Activated CD8-positive, alpha-beta memory T cell treated with anti-CD3 and anti-CD28 coated beads, Interleukin-2, amount 10 ng/mL, durations not matched to agents 7 days and 5 days (primary cell): ENCODE measurements at regions not wholly inside any gene's neighbourhood (a gene's known extent, or its start where the extent isn't known, plus 50 kb on each side); places are given as distances from the start of the nearest gene placed in this dataset.

Experiments used
- ATAC-seq: fragments of 150-1000 bp; cut with Tn5 transposase; one replicate; pipeline ENCODE4 v1.10.0; 2021; ENCODE audit warnings: moderate library complexity
- CTCF ChIA-PET: fragments of 350-600 bp; sonication (Branson Sonifier 250); formaldehyde crosslinking; loops from one replicate; lab custom pipeline; 2021; ENCODE audit warnings: antibody characterized with exemption; lab: Charles Lee
- DNase-seq: peaks from one replicate; pipeline ENCODE4 v3.0.0-alpha.2; 2020
- H3K27ac Mint-ChIP-seq: one replicate; pipeline ENCODE4 v1.8.0; 2021; ENCODE audit warnings: mild to moderate bottlenecking, mixed read lengths
- H3K27me3 Mint-ChIP-seq: one replicate; pipeline ENCODE4 v1.8.0; 2021; ENCODE audit warnings: mixed read lengths
- H3K36me3 Mint-ChIP-seq: one replicate; pipeline ENCODE4 v1.8.0; 2021; ENCODE audit warnings: mild to moderate bottlenecking, mixed read lengths
- H3K4me1 Mint-ChIP-seq: one replicate; pipeline ENCODE4 v1.8.0; 2021; ENCODE audit warnings: mixed read lengths
- H3K4me3 Mint-ChIP-seq: one replicate; pipeline ENCODE4 v1.8.0; 2021; ENCODE audit warnings: mild to moderate bottlenecking, moderate library complexity, mixed read lengths
- H3K9me3 Mint-ChIP-seq: one replicate; pipeline ENCODE4 v1.8.0; 2022; ENCODE audit warnings: low read depth, mixed read lengths

- no peak for ATAC-seq
- Mint-ChIP-seq H3K27ac (no peak overlapping the region), H3K4me3 (no peak overlapping the region), H3K4me1 (peaks cover 6% of the 10 kb centered on the region), H3K9me3 (no peaks in the 10 kb centered on the region), H3K27me3 (peaks cover 5% of the 10 kb centered on the region), H3K36me3 (no peaks in the 10 kb centered on the region)
- no peak for DNase-seq
- CTCF ChIA-PET: no interaction called here
Observed at GRCh38 chr16:86959729-86960128, 357.5 kb downstream of the C16orf95 start.

- no peaks in the 10 kb centered on the region for H3K9me3 Mint-ChIP-seq
Observed at GRCh38 chr16:86960266-86960665, 356.9 kb downstream of the C16orf95 start.

DNA sequence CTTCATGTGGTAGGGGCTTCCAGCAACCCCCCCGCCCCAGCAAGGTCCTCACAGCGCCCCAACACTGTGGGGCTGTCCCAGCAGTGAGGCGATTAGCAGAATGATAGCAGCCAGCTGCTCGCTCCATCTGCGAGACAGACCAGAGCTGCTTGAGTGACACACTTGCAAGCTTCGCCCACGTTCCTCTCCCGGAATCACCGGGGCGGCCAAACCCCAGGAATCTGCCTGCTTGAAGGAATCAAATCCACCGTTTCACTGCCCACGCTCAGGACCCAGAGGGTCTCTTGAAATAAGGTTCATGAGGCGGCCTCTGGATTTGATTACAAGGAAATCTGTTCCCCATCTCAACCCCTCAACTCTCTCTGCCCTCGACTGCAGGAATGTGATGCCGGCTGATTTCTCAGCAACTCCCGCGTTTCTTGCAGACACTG lies 356.0 kb downstream of the C16orf95 start:
- DNase-seq (no peak), ATAC-seq (no peak)
- Mint-ChIP-seq H3K9me3 (no peaks in the 10 kb centered on the region), H3K27ac (no peak overlapping the region), H3K4me1 (peaks cover 6% of the 10 kb centered on the region), H3K27me3 (peaks cover 5% of the 10 kb centered on the region), H3K36me3 (no peaks in the 10 kb centered on the region), H3K4me3 (no peak overlapping the region)
- CTCF ChIA-PET: no interaction called here

More at GRCh38 chr16:86960266-86960665, 356.9 kb downstream of the C16orf95 start:
- H3K27me3 Mint-ChIP-seq: peaks cover 5% of the 10 kb centered on the region
- peaks cover 6% of the 10 kb centered on the region for H3K4me1 Mint-ChIP-seq
- ATAC-seq: no peak
- CTCF ChIA-PET: no interaction called here
- H3K27ac Mint-ChIP-seq: no peak overlapping the region
- no peak for DNase-seq
- H3K36me3 Mint-ChIP-seq: no peaks in the 10 kb centered on the region
- H3K4me3 Mint-ChIP-seq: no peak overlapping the region

GRCh38 chr16:86962259-86962658 lies 354.9 kb downstream of the C16orf95 start:
- Mint-ChIP-seq H3K4me3 (no peak overlapping the region), H3K27me3 (peaks cover 5% of the 10 kb centered on the region), H3K27ac (no peak overlapping the region), H3K4me1 (no peaks in the 10 kb centered on the region), H3K9me3 (no peaks in the 10 kb centered on the region), H3K36me3 (no peaks in the 10 kb centered on the region)
- DNase-seq (no peak), ATAC-seq (no peak)
- CTCF ChIA-PET: no interaction called here

GRCh38 chr16:86962913-86963312 lies 354.3 kb downstream of the C16orf95 start:
- Mint-ChIP-seq H3K9me3 (no peaks in the 10 kb centered on the region), H3K27me3 (peaks cover 5% of the 10 kb centered on the region), H3K4me1 (no peaks in the 10 kb centered on the region), H3K27ac (no peak overlapping the region), H3K4me3 (no peak overlapping the region), H3K36me3 (no peaks in the 10 kb centered on the region)
- CTCF ChIA-PET: no interaction called here
- ATAC-seq (no peak), DNase-seq (no peak)

DNA sequence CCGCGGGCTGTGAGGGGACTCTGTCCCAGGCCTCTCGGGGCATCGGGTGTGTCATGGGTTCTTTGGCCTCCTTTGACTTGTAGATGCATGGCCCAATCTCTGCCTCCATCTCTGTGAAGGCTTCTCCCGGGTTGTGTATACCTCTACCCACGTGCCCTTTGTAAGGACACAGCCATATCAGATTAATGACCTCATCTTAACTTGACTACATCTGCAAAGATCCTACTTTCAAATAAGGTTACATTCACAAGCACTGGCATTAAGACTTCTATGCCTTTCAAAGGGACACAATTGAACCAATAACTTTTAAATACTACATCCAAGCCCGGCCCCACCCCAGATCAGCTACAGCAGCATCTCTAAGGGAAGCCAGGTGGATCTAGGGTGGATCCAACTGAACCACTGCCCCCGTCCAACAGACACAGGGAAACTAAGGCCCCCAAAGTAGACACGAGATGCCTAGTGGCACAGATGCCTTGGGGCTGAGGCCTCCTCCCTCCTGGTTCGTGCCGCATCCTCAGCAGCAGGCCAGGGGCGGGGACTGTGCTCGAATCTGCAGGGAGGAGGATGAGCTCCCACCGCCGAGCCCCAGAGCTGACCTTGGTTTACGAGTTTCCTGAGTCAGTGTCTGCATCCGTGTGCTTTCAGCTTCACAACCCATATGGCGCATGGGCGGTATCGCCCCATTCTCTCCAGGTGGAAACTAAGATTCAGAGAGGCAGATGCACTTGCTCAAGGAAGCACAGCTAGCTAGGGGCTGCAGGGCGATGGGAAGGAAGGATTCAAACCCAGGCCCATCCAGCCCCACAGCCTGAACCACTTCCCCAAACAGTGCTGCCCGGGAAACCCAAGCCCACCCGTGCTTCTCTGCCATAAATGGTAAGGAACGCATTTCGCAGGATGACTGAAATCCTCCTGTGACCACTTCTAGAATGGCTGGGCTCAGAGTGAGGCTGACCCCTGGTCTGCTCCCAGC lies 353.3 kb downstream of the C16orf95 start:
- H3K9me3 Mint-ChIP-seq: no peaks in the 10 kb centered on the region
- H3K4me1 Mint-ChIP-seq: no peaks in the 10 kb centered on the region
- CTCF ChIA-PET: no interaction called here
- H3K36me3 Mint-ChIP-seq: no peaks in the 10 kb centered on the region
- peaks cover 5% of the 10 kb centered on the region for H3K27me3 Mint-ChIP-seq
- no peak overlapping the region for H3K27ac Mint-ChIP-seq
- DNase-seq: no peak
- ATAC-seq: no peak
- H3K4me3 Mint-ChIP-seq: no peak overlapping the region

DNA sequence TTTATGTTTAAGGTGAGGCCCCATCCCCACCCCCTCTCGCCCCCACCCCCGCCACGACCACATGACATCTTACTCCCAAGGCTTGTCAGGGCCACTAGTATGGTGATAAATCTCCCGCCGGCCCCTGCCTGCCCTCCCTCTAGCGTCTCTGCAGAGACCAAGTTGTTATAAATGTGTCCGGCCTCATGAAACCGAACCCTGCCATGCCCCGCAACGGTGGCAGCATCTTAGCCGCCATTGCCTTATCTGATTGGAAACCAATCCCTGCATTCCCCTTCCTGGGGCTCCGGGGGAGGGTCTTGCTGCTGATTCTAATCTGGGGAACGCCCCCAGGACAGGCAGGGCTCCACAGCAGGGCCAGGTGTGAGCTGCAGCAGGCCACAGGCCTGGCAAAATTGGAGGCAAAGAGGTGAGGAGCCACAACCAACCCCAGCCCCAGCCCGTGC lies 352.4 kb downstream of the C16orf95 start:
- CTCF ChIA-PET: no interaction called here
- no peaks in the 10 kb centered on the region for H3K4me1 Mint-ChIP-seq
- no peak overlapping the region for H3K27ac Mint-ChIP-seq
- no peak for DNase-seq
- no peaks in the 10 kb centered on the region for H3K9me3 Mint-ChIP-seq
- H3K36me3 Mint-ChIP-seq: no peaks in the 10 kb centered on the region
- H3K4me3 Mint-ChIP-seq: no peak overlapping the region
- no peak for ATAC-seq
- H3K27me3 Mint-ChIP-seq: peaks cover 3% of the 10 kb centered on the region

DNA sequence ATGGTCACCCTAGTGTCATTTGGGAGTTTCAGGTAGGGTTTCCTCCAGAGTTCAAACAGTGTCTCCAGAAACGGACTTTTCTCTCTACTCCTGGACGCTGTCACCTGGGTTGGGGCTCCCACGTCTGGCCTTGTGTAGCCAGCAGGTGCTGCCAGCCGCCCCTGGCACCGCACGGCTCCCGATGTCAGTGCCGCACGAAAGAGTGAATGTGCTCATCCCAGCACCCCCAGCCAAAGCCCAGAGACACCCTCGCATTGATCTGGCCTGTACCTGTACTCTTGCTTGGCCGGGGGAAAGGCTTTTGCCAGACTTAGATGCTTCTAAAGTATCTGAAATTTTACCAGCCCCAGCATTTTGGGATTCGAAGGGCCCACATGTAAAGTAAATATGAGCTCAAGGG lies 351.9 kb downstream of the C16orf95 start:
- CTCF ChIA-PET: no interaction called here
- no peaks in the 10 kb centered on the region for H3K9me3 Mint-ChIP-seq
- no peak overlapping the region for H3K4me3 Mint-ChIP-seq
- no peak for ATAC-seq
- H3K27me3 Mint-ChIP-seq: no peaks in the 10 kb centered on the region
- H3K4me1 Mint-ChIP-seq: no peaks in the 10 kb centered on the region
- no peaks in the 10 kb centered on the region for H3K36me3 Mint-ChIP-seq
- H3K27ac Mint-ChIP-seq: no peak overlapping the region
- DNase-seq: no peak

DNA sequence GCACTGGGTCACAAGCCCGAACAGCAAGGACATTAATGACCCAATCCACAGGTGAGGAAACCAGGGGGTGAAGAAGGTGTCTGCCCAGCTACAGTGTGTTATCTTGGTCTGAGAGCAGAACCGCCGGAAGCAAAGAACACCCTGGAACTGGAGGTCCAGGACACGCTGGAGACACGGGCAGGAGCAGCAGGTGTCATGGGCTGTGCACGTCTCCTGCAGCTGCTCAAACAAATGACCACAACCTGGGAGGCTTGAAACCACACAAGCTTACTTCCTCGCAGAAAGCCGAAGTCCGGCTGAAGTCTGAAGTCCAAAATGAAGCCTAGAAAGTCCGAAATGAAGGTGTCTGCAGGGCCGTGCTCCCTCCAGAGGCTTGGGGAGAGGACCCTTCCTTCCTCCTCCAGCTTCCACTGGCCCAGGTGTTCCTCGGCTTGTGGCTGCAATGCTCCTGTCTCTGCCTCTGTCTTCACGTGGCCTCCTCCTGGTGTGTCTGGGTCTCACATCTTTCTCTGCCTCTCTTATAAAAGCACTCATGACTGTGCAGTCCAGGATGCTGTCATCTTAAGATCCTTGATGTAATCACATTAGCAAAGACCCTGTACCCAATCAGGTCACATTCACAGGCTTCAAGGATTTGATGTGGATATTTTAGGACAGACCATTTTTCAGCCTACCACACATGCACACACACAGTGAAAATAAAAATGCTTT lies 351.2 kb downstream of the C16orf95 start:
- no peaks in the 10 kb centered on the region for H3K4me1 Mint-ChIP-seq
- no peaks in the 10 kb centered on the region for H3K9me3 Mint-ChIP-seq
- no peaks in the 10 kb centered on the region for H3K36me3 Mint-ChIP-seq
- no peaks in the 10 kb centered on the region for H3K27me3 Mint-ChIP-seq
- ATAC-seq: no peak
- H3K4me3 Mint-ChIP-seq: no peak overlapping the region
- H3K27ac Mint-ChIP-seq: no peak overlapping the region
- CTCF ChIA-PET: no interaction called here
- DNase-seq: no peak

DNA sequence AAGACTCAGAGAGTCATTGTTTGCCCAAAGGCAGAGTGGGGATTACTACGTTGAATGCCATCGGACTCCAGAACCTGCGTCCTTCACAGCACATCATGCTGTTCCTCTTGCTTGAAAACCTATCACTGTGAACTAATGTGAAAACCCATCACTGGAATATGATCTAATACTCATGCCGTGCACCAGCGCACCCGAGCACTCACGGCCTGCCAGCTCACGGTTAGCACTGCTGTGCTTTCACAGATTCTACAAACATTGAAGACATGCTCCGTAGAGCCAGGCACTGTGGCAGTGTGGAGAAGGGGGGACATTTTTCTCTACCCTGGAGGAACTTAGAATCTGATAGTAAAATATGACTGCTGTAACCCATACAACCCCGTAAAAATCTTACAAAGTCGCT lies 350.4 kb downstream of the C16orf95 start:
- no peaks in the 10 kb centered on the region for H3K36me3 Mint-ChIP-seq
- ATAC-seq (no peak), DNase-seq (no peak)
- CTCF ChIA-PET: no interaction called here
- no peaks in the 10 kb centered on the region for H3K9me3 Mint-ChIP-seq
- H3K27ac Mint-ChIP-seq: no peak overlapping the region
- H3K27me3 Mint-ChIP-seq: no peaks in the 10 kb centered on the region
- no peak overlapping the region for H3K4me3 Mint-ChIP-seq
- H3K4me1 Mint-ChIP-seq: no peaks in the 10 kb centered on the region

DNA sequence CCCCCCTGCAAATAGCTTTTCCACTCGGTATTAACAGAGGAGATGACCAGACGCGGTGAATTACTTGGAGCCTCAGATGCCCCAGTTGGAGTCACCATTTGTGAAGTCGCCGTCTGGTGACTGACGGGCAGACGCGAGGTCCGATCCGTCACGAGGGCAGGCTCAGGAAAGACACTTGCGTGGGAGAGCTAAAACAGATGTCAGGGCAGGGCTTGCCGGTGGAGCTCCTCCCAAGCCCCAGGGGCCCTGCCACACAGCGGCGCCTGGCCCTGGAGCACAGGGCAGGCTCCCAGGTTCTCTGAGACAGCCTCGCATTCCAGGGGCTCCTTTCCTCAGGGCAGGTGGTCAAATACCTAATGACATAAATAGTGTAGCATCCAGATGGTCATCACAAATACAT lies 348.3 kb downstream of the C16orf95 start:
- Mint-ChIP-seq H3K27ac (no peak overlapping the region), H3K4me1 (no peaks in the 10 kb centered on the region), H3K4me3 (no peak overlapping the region), H3K27me3 (no peaks in the 10 kb centered on the region), H3K36me3 (no peaks in the 10 kb centered on the region), H3K9me3 (no peaks in the 10 kb centered on the region)
- ATAC-seq (no peak), DNase-seq (no peak)
- CTCF ChIA-PET: no interaction called here

GRCh38 chr16:86969716-86970115 lies 347.5 kb downstream of the C16orf95 start:
- Mint-ChIP-seq H3K36me3 (no peaks in the 10 kb centered on the region), H3K4me3 (no peak overlapping the region), H3K9me3 (no peaks in the 10 kb centered on the region), H3K4me1 (no peaks in the 10 kb centered on the region), H3K27me3 (no peaks in the 10 kb centered on the region), H3K27ac (no peak overlapping the region)
- no peak for ATAC-seq
- no peak for DNase-seq
- CTCF ChIA-PET: no interaction called here

DNA sequence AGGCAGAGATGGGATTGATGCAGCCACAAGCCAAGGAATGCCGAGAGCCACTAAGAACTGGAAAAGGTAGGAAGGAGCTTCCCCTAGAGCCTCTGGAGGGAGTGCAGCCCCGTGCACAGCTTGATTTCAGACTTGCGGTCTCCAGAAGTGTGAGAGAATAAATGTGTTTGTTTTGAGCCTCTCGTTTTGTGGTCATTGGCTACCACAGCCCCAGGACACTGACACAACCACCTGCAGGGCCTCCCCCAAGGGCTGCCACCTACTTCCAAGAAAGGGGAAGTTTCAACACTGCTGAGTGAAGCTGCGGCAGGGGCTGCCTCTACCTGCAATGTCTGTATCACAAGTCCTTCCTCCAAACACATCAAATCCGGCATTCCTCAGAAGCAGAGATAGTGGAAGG lies 346.9 kb downstream of the C16orf95 start:
- no peaks in the 10 kb centered on the region for H3K27me3 Mint-ChIP-seq
- no peaks in the 10 kb centered on the region for H3K4me1 Mint-ChIP-seq
- no peak overlapping the region for H3K27ac Mint-ChIP-seq
- no peak overlapping the region for H3K4me3 Mint-ChIP-seq
- CTCF ChIA-PET: no interaction called here
- H3K36me3 Mint-ChIP-seq: no peaks in the 10 kb centered on the region
- H3K9me3 Mint-ChIP-seq: peaks cover 2% of the 10 kb centered on the region
- no peak for DNase-seq
- no peak for ATAC-seq

DNA sequence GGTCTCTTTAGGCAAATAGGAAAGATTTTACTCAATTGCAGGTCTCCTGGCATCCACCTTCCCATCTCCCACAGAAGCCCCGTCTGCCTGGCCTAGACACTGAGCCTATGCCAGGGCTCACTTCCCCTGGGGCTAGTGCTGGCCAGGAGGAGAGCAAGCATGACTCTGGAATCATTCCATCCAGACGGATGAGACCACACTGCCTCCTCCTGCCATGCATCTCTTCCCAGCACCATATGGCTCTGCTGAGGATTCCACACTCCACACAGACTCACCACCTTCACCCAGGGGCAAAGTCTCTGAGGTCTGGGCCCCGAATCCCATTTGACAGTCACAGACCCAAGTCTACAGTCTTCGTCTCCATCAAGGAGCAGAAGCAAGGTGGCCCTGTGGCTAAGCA lies 346.5 kb downstream of the C16orf95 start:
- no peak overlapping the region for H3K4me3 Mint-ChIP-seq
- H3K27me3 Mint-ChIP-seq: no peaks in the 10 kb centered on the region
- no peak overlapping the region for H3K27ac Mint-ChIP-seq
- H3K9me3 Mint-ChIP-seq: peaks cover 2% of the 10 kb centered on the region
- DNase-seq: no peak
- H3K36me3 Mint-ChIP-seq: no peaks in the 10 kb centered on the region
- ATAC-seq: no peak
- H3K4me1 Mint-ChIP-seq: no peaks in the 10 kb centered on the region
- CTCF ChIA-PET: no interaction called here
